ENCODE measurements at regions not wholly inside any gene's neighbourhood (a gene's known extent, or its start where the extent isn't known, plus 50 kb on each side); places are given as distances from the start of the nearest gene placed in this dataset.

GRCh38 chr16:6857575-6857974, 475.1 kb upstream of the RBFOX1 start:
- TF ChIP-seq POLR2AphosphoS5 (IDR thresholded peaks at IDR 0.05; ENCODE audit: low read depth, low read length) (no peak), FOXP2 (optimal IDR thresholded peaks at IDR 0.05; ENCODE audit: borderline replicate concordance, extremely low read depth, extremely low read length, insufficient read depth) (no peak), TAF1 (IDR thresholded peaks at IDR 0.05; ENCODE audit: borderline replicate concordance, insufficient read depth, low read length) (no peak), SIN3A (IDR thresholded peaks at IDR 0.05; ENCODE audit: borderline replicate concordance, insufficient read depth, low read length) (no peak), REST (IDR thresholded peaks at IDR 0.05; ENCODE audit: insufficient read depth in 1 of 2, low read depth in 2 of 2, low read length in 2 of 2) (no peak)

GRCh38 chr16:6856578-6856977, 476.1 kb upstream of the RBFOX1 start:
- no peak for TF ChIP-seq TAF1 (IDR thresholded peaks at IDR 0.05; ENCODE audit: borderline replicate concordance, insufficient read depth, low read length)
- no peak for TF ChIP-seq POLR2AphosphoS5 (IDR thresholded peaks at IDR 0.05; ENCODE audit: low read depth, low read length)
- no peak for TF ChIP-seq REST (IDR thresholded peaks at IDR 0.05; ENCODE audit: insufficient read depth in 1 of 2, low read depth in 2 of 2, low read length in 2 of 2)
- TF ChIP-seq FOXP2 (optimal IDR thresholded peaks at IDR 0.05; ENCODE audit: borderline replicate concordance, extremely low read depth, extremely low read length, insufficient read depth), result no peak
- no peak for TF ChIP-seq SIN3A (IDR thresholded peaks at IDR 0.05; ENCODE audit: borderline replicate concordance, insufficient read depth, low read length)

GRCh38 chr16:6853565-6853964, 479.1 kb upstream of the RBFOX1 start:
- TF ChIP-seq FOXP2 (optimal IDR thresholded peaks at IDR 0.05; ENCODE audit: borderline replicate concordance, extremely low read depth, extremely low read length, insufficient read depth) (no peak), SIN3A (IDR thresholded peaks at IDR 0.05; ENCODE audit: borderline replicate concordance, insufficient read depth, low read length) (no peak), REST (IDR thresholded peaks at IDR 0.05; ENCODE audit: insufficient read depth in 1 of 2, low read depth in 2 of 2, low read length in 2 of 2) (no peak), TAF1 (IDR thresholded peaks at IDR 0.05; ENCODE audit: borderline replicate concordance, insufficient read depth, low read length) (no peak), POLR2AphosphoS5 (IDR thresholded peaks at IDR 0.05; ENCODE audit: low read depth, low read length) (no peak)

DNA sequence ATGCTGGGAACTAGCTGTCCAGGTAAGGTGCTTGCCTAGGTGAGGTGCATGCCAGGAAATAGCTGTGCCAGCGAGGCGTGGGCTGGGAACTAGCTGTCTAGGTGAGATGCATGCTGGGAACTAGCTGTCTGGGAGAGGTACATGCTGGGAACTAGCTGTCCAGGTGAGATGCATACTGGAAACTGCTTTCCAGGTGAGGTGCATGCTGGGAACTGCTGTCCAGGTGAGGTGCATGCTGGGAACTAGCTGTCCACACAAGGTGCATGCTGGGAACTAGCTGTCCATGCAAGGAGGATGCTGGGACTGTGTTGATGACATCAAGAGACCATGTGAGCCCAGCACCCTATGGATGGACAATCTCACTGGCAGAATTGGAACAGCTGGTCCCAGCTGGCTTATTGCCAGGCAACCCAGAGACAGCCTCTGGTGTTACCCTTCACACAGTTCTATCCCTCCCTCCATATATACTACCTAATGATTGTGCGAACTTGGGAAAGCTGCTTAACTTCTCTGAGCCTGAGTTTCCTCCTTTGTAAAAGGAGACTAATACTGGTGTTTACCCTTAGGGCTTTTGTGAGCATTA, 479.9 kb upstream of the RBFOX1 start:
- TF ChIP-seq TAF1 (IDR thresholded peaks at IDR 0.05; ENCODE audit: borderline replicate concordance, insufficient read depth, low read length), result no peak
- TF ChIP-seq FOXP2 (optimal IDR thresholded peaks at IDR 0.05; ENCODE audit: borderline replicate concordance, extremely low read depth, extremely low read length, insufficient read depth), result no peak
- no peak for TF ChIP-seq POLR2AphosphoS5 (IDR thresholded peaks at IDR 0.05; ENCODE audit: low read depth, low read length)
- TF ChIP-seq REST (IDR thresholded peaks at IDR 0.05; ENCODE audit: insufficient read depth in 1 of 2, low read depth in 2 of 2, low read length in 2 of 2), result no peak
- TF ChIP-seq SIN3A (IDR thresholded peaks at IDR 0.05; ENCODE audit: borderline replicate concordance, insufficient read depth, low read length), result no peak
